Fibroblast of skin of back (primary cell): ENCODE measurements at regions not wholly inside any gene's neighbourhood (a gene's known extent, or its start where the extent isn't known, plus 50 kb on each side); places are given as distances from the start of the nearest gene placed in this dataset.
"Not testable (repeated sequence)": the region's sequence is repeated elsewhere in the genome, so short reads cannot be mapped to it uniquely, and the experiment has no call there.

Experiments used
- DNase-seq: peaks from one replicate; pipeline ENCODE4 v3.0.0-alpha.2; 2013

DNA sequence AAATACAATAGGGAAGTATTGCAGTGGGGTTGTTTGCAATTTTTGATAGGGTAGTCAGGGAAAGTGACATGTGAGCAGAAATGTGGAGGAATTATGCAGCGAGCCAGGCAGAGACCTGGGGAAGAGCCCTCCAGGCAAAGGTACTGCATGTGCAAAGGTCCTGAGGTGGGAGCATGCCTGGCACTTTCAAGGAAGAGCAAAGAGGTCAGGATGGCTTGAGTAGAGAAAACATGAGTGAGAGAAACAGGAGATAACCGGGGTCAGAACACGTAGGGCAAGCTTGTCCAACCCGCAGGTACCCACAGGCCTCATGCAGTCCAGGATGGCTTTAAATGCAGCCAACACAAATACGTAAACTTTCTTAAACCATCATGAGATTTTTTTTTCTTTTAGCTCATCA, 71.0 kb downstream of the COQ2 start:
- DNase-seq, result no peak

DNA sequence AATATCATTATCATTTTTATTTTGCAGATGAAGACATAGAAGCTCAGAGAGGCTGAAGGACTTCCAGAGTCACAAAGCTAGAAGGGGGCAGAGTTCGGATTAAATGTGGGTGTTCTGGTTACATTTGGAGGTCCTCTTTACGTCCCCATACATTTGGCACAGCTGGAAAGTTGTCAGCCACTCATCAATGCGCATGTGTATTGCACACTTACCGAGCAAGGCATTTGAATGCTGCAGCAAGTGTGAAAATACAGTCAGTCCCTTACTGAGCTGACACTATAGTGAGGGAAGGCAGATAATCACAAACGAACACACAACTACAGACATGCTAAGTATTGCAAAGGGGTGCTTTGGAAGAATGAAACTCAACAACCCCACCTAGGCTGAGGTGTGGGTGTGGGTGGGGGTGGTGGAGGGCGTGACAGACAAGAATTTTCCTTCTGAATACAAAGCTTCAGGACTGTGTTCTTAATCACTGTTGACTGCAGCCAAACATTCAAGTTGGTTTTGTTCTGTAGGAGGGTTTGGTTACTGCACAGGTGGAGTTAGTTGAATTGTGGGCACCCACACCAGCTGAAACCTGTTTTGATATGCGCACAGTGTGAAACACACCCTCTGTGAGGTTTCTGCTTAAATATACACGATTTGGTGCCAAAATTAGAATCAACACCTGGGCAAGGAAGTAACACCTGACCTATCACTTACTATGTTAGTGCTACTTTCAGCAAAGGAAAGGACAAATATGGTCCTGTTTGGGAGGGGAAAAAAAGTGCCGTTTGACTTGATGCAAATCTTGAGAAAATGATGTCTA, 72.4 kb downstream of the COQ2 start:
- no peak for DNase-seq

DNA sequence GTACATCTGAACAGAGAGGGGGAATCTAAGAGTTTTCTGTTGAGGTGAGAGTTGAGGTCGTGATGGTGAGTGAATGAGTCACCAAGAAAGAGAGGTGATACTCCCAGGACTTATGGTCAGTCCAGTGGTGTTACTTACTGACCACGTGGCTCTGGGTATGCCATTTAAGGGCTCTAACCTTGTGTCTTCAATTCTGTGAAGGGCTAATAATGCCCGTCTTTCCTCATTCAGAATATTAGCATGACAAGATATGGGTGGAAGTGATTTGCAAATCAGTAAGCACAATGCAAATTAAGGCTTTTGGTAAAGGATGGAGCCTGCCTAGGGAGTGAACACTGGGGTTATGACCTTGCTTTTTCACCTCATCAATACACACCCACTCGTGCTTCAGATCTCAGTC, 75.2 kb downstream of the COQ2 start:
- DNase-seq, result no peak

DNA sequence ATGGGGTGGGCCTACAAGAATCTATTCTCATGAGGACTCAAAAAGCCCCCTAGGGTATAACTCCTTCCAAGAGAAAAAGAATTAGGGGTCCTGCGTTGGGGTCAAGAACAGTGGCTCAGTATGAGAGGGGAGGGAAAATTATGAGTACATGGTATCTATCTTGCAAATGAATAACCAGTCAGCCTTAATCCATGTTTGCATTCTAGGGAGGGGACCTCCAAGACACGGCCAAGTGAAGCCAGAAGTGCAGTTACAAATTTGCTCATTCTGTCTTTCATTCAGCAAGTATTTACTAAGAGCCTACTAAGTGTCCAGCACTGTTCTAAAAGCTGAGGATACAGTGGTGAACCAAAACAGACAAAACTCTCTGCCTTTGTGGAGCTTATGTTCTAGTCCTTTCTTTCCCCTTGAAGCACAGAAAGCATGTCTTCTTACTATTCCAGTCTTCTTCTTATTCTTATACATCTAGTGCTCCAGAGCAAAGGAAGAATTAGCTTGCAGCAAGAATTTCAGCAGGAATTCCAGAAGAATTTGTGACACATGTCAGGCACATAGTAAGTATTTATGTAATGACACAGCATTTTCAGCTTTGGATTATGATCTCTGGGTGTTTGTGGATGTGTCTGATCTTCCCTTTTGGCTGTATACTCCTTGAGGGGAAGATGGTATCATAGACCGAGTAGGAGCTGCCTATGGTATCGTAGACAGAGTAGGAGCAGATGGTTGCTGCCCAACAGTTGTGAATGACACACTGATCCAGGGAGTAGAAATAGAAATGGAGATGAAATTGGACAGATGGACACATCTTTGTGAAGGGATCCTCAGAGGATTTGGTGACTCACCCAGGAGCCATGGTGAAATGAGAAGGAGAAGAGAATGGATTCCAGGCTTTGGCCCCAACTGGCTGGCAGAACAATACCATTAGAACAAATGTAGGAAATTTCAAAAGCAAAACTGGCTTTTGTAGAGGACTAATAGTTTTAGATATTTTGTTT, 75.9 kb downstream of the COQ2 start:
- peak; percentile 74 for DNase-seq

DNA sequence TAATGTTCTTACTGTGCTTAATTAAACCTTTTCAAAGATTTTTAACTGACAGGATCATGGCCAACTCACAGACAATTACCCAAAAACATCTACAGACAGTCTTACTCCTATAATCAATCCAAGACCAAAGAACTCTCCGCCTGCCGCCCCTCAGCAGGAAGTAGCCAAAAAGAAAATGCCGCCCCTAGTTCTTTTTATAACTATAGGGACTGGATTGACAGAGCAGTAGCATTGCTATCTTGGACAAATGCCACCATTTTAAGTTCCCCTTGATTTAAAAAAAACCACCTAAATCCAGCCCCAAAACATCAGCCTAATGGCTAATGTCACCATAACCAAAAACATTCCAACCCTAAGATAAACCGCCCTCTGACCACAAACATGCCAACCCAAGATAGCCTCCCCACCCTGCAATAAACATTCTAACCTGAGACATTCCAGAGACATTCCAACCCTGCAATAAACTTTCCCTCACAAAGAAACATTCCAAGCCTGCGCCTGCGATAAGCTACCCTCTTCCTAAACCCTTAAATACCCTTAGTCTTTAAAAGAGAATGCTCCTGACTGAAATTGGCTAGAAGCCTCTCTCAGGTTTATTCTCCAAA, 77.0 kb downstream of the COQ2 start:
- peak; percentile 84 for DNase-seq

DNA sequence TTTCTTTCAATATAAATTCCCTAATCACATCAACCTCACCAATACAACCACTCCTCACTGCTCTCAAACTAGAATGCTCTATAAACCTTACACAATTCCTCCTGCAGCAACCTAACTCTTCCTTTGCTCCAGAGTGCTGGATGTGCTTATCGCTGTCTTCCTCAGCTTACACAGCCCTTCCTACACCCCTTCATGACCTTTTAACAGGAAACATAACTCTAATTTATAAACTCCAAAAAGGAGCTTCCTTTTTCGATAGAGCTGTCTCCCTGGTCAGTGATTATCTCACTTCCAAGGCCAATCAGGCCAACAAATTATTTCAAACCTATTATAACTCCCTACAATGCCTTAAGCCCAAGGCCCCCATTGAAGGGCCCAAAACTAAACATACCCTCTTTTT, 78.8 kb downstream of the COQ2 start:
- no peak for DNase-seq

DNA sequence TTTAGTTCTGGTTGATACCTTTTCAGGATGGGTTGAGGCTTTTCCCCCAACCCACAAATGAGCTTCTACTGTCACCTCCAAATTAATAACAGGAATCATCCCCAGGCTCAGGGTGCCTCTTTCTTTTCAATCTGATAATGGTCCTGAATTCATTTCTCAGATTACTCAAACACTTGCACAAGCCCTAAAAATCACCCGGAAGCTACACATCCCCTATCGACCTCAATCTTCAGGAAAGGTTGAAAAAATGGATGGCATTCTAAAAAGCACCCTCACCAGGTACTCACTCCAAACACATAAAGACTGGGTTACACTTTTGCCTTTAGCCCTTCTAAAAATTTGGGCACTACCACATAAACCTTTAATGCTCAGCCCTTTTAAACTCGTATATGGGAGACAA, 79.9 kb downstream of the COQ2 start:
- no peak for DNase-seq

DNA sequence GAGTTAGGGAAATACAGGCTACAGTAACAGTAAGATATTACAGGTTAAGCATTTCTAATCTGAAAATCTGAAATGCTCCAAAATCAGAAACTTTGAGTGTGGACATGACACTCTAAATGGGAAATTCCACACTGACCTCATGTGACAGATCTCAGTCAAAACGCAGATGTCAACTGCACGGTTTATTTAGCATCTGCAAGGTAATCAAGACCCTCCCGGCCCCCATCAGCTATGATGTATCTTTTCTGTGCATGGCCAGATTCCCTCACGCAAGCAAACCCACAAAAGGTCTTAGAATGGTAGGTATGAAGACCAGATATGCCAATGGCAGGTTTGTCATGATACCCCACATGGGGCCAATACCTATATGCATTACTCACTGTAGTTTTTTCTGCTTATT, 82.8 kb downstream of the COQ2 start:
- DNase-seq, result no peak

DNA sequence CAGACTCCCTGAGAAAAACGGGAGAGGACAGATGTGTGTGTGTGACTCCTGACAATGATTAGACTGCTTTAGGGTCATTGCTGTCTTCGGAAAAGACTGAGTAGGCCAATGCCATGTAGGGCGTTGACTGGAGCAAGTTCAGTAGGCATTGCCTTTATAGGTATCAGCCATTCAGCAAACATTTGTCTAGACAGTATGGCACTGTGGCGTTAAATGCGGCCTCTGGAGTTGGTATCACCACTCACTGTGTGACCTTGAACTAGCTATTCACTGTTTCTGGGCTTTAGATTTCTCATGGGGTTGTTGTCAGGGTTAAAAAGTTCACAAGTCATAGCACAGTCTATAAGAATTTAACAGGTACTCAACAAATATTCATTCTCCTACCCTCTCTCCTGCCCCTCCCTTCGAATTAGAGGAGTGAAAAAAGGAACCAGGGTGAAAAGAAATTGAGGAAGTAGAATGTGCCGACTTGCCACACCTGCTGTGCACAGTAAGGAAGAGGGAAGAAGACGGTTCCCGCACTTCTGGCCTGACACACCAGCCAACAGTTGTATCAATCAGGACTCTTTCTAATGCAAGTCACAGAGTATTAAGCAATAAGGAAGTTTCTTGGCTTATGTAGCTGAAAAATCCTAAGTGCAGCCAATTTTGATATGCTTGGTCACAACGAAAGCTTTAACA, 83.2 kb upstream of the PLAC8 start:
- no peak for DNase-seq

DNA sequence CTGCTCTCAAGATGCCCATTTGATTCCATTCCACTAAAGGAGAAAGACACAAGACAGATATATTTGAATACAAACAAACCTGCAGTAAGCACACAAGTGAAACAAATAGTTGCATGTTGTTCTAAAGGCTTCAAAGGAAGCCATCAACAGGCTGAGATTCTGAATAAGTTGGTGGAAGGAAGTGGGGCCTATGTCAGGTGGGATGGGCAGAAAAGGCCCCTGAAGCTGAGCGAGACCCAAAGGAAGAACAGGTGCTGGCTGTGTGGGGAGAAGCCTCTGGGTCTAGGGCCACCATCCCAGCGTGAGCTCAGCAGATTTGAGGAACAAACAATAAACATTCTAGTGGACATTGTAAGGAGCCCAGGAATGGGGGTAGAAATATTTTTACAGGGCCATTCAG, 82.4 kb upstream of the PLAC8 start:
- DNase-seq, result no peak

DNA sequence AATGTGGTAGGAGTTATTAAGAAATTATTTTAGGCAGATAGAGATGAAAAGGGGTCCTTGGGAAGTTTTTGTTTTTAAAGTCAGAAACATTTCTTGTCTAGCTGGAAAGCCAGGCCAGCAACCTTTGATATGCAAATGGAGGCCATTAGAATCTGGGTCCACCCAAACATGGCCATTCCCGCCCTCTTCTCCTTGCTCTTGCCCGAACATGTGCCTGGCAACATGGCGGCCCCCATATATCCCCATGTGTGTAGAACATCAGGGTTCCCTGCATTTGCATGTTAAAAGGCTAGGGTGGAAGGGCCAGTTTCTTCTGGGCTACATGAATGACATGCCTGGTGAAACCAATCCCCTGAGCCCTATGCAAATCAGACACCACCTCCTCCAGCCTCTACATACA, 80.7 kb upstream of the PLAC8 start:
- DNase-seq, result no peak

DNA sequence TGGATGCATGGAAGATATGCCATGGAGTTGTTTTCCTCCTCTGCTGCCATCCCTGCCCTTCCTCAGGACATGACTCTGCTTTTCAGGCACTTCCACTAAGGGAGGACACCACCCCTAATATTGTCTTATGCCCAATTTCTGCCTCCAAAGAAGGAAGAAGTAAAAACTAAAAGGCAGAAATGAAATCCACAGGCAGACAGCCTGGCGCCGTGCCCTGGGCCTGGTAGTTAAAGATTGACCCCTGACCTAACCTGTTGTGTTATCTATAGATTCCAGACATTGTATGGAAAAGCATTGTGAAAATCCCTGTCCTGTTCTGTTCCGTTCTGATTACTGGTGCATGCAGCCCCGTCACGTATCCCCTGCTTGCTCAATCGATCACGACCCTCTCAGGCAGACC, 80.1 kb upstream of the PLAC8 start:
- DNase-seq, result not testable (repeated sequence)

DNA sequence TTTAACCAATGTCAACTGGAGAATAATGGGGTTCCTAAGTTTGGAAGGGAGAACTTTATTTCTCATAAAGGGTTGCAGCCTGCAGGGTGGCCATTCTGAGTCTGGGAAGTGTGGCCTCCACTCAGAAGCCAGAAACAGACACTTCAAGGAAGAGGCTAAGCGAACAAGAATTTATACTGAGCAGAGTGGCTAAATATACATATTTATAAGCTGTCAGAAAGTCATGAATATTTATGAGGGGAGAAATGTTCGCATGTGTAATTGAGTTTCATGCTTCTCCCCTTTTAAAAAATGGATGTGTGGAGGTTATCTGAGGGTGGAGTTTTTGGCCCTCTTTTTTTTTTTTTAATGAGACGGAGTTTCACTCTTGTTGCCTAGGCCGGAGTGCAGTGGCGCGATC, 78.1 kb upstream of the PLAC8 start:
- DNase-seq, result no peak

DNA sequence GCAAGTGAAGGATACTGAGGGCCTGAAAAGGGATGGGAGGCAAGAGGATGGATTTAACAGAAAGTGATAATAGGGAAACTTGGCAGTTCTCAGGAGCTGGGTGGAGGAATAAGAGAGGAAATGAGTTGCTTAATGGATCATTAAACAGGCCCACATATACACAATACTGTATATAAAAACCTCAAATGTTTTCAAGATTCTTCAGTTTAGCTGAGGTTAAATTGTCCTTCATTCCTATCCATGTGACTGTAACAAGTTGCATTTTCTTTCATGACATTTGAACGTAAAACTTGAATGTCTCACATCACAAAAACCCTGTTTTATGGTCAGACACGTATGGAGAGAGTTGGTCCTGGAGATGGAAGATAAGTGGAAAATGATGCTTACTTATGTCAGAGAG, 76.5 kb upstream of the PLAC8 start:
- DNase-seq, result no peak

DNA sequence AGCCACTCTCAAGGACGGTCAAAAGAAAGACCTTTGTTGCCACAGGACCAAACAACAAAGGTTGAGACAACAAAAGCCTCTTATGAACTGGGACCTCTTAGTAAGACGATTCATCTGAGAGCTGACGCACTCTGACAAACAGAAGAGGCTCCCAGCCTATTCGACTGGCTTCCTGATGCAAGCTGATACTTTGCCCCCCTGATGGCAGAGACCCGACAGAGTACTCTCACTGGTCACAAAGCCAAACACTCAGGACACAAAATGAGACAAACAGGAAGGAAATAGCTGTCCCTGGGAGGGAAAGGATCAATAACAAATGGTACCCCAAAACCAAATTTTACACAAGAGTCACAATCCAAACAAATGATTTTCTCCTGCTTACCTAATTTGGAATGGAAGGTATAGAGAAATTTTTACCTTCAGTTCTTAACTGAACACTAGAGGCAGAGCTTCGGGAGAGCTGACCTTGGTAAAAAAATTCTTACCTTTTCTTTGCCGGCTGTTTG, 75.2 kb upstream of the PLAC8 start:
- no peak for DNase-seq

DNA sequence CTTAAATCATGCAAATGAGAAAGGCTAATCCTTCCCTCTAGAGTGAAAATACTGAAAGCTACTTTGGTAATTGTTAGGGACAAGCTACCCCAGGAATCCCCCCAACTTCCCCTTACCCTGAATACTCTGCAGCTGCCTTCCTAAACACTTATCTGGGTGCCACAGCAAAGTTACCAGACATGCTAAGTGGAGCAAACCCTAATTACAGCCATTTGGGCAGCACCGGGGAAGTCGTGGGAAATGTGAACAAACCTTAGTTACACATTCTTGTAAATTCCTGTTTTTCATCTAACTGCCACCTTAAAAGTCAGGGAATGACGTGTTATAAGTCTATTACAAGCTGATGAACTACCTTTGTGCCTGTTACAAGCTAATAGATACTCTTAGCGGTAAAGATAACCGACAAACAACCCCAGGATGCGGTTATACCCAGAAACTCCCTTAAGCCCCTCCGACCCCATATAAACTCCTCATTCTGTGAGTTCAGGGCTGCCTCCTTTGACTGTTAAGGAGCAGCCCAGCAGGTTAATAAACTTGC, 66.0 kb upstream of the PLAC8 start:
- no peak for DNase-seq

DNA sequence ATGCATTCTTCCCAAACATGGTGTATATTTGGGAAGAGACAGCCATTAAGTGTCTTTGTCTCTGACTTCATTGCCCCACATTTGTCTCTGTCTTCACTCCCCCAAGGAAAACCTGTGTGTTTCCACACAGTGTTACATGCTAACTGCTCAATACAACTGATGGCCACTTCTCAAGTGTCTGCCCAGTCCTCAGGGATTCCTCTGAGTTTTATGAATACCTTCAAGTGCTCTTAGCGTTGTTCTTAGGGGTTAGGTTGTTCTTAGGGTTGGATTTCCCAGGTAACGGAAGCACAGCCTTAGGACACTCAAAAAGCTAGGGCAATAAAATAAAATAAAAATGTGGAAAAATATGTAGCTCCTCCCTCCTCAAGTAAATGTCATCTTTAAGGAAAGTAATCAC, 64.7 kb upstream of the PLAC8 start:
- DNase-seq, result no peak

DNA sequence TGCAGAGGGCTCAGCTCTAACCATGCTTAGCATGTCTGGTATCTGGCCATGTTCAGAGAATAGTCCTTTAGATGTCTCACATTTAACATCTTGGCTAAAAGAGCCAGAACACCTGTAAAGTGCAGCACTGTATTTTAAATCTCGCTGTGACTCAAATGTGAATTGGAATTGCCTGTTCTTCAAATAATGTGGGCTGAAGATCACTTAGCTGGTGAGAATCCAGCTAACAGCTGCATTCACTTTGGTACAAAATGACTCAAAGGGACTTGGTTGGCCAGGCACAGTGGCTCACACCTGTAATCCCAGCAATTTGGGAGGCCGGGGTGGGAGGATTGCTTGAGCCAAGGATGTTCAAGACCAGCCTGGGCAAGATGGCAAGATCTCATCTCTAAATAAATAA, 63.5 kb upstream of the PLAC8 start:
- no peak for DNase-seq

DNA sequence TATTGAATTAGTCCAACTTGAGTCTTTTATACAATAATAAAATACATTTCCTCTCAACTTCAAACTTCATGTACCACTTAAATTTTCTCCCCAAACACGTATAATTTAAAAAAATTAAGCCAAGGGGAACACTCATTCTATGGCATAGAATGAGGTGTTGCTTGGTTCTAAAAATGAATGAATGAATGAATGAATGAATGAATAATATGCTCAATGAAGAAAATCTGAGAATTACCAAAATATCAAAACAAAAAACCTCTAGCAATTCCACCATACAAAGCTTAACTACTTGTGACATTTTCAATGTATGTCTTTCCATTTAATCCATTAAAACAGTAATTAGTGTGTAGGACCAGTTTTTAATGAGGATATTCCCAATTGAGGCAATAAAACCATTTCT, 62.7 kb upstream of the PLAC8 start:
- DNase-seq, result no peak

DNA sequence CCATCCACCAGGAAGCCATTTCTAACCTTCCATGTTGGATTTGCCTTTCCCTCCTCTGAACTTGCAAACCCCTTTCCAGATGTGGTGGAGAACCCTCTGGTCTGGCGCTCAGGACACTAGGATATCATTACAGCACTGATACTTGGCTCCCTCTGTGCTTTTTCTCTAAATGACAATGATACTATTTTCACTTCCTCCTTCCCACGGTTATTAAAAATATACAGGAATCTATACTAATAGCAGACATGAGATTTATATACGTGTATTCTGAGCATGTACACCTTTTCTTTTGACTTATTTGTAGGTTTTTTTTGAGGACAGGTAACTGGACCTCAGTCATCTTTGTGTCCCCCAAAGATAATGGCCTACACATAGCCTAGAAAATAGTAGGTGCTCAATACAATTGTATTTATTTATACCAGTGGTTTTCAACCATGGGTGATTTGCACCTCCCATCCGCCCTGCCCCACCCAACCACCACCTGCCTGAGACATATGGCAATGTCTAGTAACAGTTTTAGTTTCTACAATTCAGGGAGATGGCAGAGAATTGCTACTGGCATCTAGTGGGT, 60.4 kb upstream of the PLAC8 start:
- DNase-seq, result no peak

DNA sequence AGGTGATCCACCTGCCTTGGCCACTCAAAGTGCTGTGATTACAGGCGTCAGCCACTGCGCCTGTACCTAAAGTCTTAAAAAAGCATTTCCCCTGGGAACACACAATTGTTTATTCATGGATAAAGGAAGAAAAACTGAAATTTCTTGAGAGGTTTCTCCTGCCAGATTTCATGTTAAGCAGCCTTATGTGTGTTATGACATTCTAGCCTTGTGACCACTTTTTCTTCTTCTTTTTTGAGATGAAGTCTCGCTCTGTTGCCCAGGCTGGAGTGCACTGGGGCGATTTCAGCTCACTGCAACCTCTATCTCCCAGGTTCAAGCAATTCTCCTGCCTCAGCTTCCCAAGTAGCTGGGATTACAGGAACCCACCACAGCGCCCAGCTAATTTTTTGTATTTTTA, 57.8 kb upstream of the PLAC8 start:
- no peak for DNase-seq
